ENCODE measurements at regions not wholly inside any gene's neighbourhood (a gene's known extent, or its start where the extent isn't known, plus 50 kb on each side); places are given as distances from the start of the nearest gene placed in this dataset.

DNA sequence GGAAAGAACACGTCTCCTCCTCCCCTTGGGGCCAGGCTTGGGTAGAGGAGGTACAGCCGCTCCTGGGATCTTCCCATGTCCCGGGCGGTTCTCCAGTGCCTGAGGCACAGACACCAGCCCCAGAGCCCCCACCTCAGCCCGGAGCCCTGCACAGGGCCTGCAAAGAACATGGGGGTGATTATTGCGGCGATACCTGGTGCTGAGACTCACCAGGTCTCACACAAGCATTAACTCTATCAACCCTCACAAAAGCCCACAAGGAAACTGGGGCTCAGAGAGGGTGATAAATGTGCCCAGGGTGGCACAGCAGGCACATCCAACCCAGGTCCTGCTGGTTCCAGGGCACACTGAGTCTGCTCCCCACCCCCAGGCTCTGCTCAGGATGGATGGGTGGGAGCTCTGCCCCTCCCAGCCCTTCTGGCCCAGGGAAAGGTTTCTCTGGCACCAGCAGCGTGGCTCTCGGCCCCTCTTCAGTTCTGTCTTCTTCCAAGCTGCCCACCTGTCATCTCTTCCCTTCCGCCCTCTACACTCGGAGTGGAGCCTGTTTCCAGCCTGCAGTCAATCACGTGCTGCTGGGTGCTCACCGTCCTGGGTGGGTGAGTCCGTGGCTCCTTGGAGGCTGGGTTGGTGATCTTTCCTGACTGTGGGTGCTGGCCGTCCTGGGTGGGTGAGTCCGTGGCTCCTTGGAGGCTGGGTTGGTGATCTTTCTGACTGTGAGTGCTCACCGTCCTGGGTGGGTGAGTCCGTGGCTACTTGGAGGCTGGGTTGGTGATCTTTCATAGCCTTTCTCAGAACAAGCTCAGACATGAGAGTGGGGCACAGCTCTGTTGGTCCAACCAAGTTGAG, 53.6 kb upstream of the AJAP1 start:
- no peak for DNase-seq

- no peak for DNase-seq
These were observed 52.5 kb upstream of the AJAP1 start for GRCh38 chr1:4601941-4602340.

- no peak for DNase-seq
These were observed 51.7 kb upstream of the AJAP1 start for GRCh38 chr1:4602462-4603294.

DNA sequence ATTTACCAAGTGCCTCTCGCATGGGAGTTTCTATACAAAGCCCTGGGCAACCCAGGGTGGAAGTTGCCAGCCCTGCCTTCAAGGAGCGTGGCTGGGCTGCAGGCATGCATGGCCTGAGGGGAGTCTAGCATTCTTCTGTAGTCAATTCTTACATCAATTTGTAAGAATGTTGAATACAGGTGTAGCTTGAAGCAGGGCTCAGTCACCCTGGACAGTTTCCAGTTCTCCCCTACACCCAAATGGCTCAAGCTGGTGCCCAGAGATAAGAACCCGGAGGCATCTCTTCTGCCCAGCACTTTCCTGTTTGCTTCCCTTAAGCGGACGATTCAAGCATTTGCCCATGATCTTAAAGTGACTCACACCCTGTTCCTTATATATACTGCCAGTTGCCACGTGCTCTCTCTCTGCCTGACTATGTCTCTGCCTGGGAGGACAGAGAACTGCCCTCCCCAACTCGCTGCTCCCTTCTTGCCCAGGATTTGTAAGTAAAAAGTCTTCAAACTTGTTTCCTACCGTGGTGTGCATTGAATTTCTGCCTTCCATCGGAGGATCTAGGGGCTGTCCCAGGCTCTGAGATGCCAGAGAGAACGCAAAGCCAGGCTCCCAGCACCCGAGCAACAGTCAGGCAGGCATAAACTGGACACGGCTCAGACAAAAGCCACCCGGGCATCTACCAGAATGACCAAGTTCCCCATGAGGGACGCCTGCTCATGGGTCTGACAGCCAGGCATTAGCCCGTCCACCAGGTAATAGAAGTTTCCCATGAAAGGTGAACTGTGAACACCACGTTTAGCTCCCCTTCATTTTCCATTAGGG, 50.9 kb upstream of the AJAP1 start:
- no peak for DNase-seq
